ENCODE measurements at regions not wholly inside any gene's neighbourhood (a gene's known extent, or its start where the extent isn't known, plus 50 kb on each side); places are given as distances from the start of the nearest gene placed in this dataset.
"Not testable (repeated sequence)": the region's sequence is repeated elsewhere in the genome, so short reads cannot be mapped to it uniquely, and the experiment has no call there.

DNA sequence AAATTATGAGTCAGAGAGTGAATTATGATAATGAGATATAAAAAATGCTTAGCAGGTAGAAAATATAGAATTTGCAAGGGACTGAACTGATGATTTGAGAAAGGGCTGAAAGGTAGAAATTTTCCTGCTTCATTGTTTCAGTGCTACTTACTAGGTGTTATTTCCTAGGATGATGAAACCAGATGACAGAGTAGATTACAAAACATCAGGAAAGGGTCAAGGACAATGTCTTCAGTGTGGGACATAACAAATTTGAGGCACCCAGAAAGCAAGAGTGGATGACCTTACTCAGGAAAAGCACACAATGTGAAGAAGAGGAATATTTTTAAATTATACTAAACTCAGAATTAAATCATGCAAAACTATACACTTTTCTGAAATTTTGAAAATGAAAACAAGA lies 102.1 kb downstream of the SHCBP1 start:
- no peak for DNase-seq (ENCODE audit: low read depth)

- DNase-seq (ENCODE audit: low read depth), result no peak
Measured at GRCh38 chr16:46496701-46497100, 124.5 kb downstream of the SHCBP1 start.

GRCh38 chr16:46482895-46483294 lies 138.3 kb downstream of the SHCBP1 start:
- DNase-seq (ENCODE audit: low read depth), result no peak

DNA sequence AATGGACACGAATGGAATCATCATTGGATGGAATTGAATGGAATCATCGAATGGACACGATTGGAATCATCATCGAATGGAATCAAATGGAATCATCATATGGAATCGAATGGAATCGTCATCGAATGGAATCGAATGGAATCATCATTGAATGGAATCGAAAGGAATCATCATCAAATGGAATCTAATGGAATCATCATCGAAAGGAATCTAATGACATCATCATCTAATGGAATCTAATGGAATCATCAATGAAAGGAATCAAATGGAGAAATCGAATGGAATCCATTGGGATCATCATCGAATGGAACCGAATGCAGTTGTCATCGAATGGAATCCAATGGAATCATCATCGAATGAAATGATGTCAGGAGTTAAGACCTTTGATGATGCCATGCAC lies 154.9 kb downstream of the SHCBP1 start:
- no peak for DNase-seq (ENCODE audit: low read depth)

DNA sequence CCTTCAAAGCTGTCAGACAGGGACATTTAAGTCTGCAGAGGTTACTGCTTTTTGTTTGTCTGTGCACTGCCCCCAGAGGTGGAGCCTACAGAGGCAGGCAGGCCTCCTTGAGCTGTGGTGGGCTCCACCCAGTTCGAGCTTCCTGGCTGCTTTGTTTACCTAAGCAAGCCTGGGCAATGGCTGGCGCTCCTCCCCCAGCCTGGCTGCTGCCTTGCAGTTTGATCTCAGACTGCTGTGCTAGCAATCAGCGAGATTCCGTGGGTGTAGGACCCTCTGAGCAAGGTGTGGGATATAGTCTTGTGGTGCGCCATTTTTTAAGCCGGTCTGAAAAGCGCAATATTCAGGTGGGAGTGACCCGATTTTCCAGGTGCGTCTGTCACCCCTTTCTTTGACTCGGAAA lies 166.4 kb downstream of the SHCBP1 start:
- DNase-seq (ENCODE audit: low read depth), result not testable (repeated sequence)

GRCh38 chr16:46428108-46429061 lies 192.8 kb downstream of the SHCBP1 start:
- DNase-seq (ENCODE audit: low read depth), result no peak

- DNase-seq (ENCODE audit: low read depth), result no peak
Measured at GRCh38 chr16:46427340-46428107, 193.7 kb downstream of the SHCBP1 start.

DNA sequence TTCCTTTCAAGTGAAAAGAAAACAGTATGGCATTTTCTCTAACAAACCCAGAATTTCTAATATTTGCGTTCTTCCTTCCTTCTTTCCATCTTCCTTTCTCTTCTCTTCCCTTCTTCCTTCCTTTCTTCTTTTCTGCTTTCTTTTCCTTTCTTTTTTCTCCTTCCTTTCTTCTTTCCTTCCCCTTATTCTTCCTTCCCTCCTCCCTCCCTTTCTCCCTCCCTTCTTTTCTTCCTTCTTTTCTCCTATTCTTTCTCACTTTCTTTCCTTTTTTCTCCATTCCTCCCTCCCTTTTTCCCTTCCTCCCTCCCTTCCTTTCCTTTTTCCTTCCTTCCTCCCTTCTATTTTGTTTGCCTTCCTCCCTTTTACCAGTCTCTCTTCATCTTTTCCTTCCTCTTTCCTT lies 194.8 kb downstream of the SHCBP1 start:
- DNase-seq (ENCODE audit: low read depth), result no peak

GRCh38 chr16:46404028-46404427 lies 217.2 kb downstream of the SHCBP1 start:
- DNase-seq (ENCODE audit: low read depth), result no peak

GRCh38 chr16:46398559-46398958 lies 222.6 kb downstream of the SHCBP1 start:
- DNase-seq (ENCODE audit: low read depth), result not testable (repeated sequence)

- DNase-seq (ENCODE audit: low read depth), result not testable (repeated sequence)
Measured at GRCh38 chr16:46396883-46397270, 224.3 kb downstream of the SHCBP1 start.

GRCh38 chr16:46396131-46396882 lies 224.9 kb downstream of the SHCBP1 start:
- not testable (repeated sequence) for DNase-seq (ENCODE audit: low read depth)

- not testable (repeated sequence) for DNase-seq (ENCODE audit: low read depth)
Measured at GRCh38 chr16:46395391-46395921, 225.7 kb downstream of the SHCBP1 start.

DNA sequence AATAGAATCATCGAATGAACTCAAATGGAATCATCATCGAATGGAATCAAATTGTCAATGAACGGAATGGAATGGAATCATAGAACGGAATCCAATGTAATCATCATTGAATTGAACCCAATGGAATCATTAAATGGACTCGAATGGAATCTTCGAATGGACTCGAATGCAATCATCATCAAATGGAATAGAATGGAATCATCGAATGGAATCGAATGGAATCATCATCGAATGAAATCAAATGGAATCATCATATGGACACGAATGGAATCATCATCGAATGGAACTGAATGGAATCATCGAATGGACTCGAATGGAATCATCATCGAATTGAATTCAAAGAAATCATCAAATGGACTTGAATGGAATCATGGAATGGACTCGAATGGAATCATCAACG lies 226.2 kb downstream of the SHCBP1 start:
- DNase-seq (ENCODE audit: low read depth), result not testable (repeated sequence)

- DNase-seq (ENCODE audit: low read depth), result not testable (repeated sequence)
Measured at GRCh38 chr16:46394149-46394548, 227.0 kb downstream of the SHCBP1 start.

DNA sequence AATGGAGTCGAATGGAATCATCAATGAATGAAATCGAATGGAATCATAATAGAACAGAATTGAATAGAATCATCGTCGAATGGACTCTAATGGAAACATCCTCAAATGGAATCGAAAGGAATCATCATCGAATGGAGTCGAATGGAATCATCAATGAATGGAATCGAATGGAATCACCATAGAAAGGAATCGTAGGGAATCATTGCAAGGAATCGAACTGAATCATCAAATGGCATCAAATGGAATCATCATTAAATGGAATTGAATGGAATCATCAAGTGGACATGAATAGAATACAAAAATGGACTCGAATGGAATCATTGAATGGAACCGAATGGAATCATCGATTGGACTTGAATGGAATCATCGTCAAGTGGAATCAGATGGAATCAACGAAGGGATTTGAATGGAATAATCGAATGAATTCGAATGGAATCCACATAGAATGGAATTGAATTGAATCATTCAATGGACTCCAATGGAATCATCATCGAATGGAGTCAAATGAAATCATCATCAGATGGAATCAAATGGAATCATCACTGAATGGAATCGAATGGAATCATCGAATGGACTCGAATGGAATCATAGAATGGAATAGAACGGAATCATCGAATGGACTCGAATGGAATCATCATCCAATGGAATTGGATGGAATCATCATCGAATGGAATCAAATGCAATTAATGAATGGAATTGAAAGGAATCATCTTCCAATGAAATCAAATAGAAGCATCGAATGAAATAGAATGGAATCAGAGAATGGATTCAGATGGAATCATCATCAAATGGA lies 228.1 kb downstream of the SHCBP1 start:
- DNase-seq (ENCODE audit: low read depth), result not testable (repeated sequence)

GRCh38 chr16:46390660-46391462 lies 230.3 kb downstream of the SHCBP1 start:
- DNase-seq (ENCODE audit: low read depth), result not testable (repeated sequence)

GRCh38 chr16:46389561-46390041 lies 231.6 kb downstream of the SHCBP1 start:
- DNase-seq (ENCODE audit: low read depth), result peak; percentile 20

DNA sequence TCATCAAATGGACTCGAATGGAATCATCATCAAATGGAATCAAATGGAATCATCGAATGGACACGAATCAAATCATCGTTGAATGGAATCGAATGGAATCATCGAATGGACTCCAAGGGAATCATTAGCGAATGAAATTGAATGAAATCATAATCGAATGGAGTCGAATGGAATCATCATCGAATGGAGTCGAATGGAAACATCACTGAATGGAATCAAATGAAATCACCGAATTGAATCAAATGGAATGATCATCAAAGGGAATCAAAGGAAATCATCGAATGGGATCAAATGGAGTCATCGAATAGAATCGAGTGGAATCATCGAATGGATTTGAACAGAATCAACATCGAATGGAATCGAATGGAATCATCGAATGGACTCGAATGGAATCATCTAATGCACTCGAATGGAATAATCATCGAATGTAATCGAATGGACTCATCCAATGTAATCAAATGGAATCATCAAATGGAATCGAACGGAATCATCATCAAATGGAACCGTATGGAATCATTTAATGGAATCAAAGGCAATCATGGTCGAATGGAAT lies 232.2 kb downstream of the SHCBP1 start:
- not testable (repeated sequence) for DNase-seq (ENCODE audit: low read depth)

- not testable (repeated sequence) for DNase-seq (ENCODE audit: low read depth)
Measured at GRCh38 chr16:46388354-46388753, 232.8 kb downstream of the SHCBP1 start.
